ENCODE measurements at regions not wholly inside any gene's neighbourhood (a gene's known extent, or its start where the extent isn't known, plus 50 kb on each side); places are given as distances from the start of the nearest gene placed in this dataset.

GRCh38 chr9:17017931-17018491, 116.8 kb upstream of the CNTLN start:
- DNase-seq: no peak

GRCh38 chr9:17013891-17014290, 120.9 kb upstream of the CNTLN start:
- no peak for DNase-seq

DNA sequence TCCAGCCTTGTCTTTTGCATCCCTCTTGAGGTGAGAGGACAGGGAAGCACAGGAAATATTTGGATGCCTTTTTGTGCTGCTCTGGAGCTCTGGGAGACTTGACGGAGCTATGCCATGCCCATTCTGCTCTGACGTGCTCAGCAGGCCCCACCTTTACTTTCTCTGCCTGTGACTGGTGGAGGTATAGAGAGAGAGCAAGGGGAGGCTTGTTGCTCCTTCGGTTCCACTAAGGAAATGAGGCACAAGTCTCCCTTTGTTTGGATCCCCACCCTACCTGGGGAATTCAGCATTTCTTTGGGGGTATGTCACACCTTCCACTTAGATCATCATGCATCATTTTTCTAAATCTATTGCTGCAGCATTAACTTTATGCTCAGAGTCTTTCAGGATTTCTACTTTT, 121.8 kb upstream of the CNTLN start:
- no peak for DNase-seq

GRCh38 chr9:17011880-17012279, 123.0 kb upstream of the CNTLN start:
- no peak for DNase-seq

DNA sequence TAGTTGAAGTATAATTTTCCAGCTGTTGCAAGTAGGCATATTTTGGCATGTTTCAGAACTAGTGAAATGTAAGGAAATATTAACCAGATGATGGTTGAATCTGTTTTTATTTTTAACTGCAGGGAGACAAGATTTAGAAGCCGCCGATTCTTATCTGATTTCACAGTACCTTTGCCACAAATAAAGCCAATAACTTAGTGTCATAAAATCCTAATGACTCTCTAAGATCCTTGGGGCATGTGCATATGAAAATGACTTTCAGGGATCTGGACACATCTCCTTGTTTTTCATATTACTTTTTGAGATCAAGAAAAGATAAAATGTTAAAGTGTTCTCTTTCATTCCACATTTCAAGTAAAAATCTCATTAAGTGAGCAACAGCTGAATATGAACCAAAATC, 125.8 kb upstream of the CNTLN start:
- DNase-seq: no peak

- no peak for DNase-seq
Measured at GRCh38 chr9:17005056-17005823, 129.6 kb upstream of the CNTLN start.

- DNase-seq: no peak
Measured at GRCh38 chr9:17004500-17004899, 130.3 kb upstream of the CNTLN start.

DNA sequence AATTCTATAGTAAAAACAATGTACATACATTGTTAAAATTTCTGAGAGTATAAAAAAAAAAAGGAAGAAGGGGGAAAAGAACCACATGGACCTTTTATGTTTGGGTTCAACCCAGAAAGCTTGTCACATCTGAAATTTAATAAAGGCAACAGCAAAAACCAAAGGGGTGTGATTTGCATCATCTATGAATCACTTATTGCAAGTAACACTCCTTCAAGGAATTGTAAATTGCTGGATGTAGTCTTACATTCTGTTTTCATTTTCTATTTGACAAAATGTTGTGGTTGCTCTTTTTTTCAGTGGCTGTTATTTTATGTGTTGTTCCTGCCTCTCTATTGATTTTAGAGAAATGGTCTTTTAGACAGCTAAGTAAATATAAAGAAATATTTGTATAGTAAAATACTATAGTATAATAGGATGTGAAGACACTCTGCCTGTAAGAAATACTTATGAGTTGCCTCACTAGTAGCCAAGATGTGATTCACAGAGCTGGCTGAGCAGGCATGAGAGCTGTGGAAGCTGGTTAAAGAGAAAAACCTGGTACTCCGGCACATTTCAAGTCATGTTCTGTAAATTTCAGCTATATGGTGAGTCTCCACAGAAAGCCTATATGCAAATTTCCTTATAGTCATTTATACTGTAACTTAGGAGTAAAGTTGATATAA, 131.1 kb upstream of the CNTLN start:
- no peak for DNase-seq

DNA sequence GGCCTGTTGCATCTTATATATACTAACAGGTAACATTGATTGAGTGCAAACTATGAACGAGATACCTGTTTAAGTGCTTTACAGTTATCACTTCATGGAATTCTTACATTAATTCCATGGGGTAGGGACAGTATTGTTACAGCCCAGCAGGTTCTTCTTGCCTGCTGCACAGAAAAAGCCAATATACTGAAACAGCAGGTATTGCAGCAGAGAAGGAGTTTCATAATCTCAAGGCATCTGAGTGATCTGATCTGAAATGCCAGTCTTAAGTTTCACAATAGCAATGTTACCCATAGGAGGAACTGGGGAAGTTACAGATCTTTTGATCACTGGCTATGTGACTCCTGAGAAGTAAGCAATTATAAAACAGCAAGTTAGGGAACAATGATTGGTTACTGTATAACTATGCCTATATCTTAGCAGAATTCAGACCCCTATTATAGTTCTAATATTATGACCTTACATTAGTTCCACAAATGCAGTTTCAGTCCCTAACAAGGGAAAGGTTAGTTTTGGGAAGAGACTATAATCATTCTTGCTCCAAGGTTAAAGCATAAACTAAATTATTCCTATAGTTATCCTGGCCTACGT, 126.5 kb upstream of the BNC2 start:
- DNase-seq: no peak

GRCh38 chr9:16992138-16992537, 121.7 kb upstream of the BNC2 start:
- DNase-seq: no peak

DNA sequence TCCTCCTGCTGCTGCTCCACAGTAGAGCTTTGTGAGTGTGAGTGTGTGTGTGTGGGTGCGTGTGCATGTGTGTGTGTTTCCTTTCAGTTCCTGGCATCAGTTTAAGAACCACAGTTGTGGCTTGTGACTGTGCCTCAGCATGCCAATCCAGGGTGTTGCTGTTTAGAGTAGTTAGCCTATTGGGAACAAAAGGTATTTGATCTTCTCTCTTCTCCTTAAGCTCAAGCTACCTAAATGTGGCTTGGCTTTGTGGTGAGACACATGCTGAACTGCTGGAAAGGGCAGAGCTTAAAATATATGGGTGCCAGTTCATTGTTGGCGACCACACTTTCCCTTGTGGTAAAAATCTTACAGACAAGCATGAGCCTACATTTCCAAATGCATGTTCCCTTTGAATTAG, 116.6 kb upstream of the BNC2 start:
- no peak for DNase-seq

GRCh38 chr9:16986556-16986955, 116.1 kb upstream of the BNC2 start:
- no peak for DNase-seq

DNA sequence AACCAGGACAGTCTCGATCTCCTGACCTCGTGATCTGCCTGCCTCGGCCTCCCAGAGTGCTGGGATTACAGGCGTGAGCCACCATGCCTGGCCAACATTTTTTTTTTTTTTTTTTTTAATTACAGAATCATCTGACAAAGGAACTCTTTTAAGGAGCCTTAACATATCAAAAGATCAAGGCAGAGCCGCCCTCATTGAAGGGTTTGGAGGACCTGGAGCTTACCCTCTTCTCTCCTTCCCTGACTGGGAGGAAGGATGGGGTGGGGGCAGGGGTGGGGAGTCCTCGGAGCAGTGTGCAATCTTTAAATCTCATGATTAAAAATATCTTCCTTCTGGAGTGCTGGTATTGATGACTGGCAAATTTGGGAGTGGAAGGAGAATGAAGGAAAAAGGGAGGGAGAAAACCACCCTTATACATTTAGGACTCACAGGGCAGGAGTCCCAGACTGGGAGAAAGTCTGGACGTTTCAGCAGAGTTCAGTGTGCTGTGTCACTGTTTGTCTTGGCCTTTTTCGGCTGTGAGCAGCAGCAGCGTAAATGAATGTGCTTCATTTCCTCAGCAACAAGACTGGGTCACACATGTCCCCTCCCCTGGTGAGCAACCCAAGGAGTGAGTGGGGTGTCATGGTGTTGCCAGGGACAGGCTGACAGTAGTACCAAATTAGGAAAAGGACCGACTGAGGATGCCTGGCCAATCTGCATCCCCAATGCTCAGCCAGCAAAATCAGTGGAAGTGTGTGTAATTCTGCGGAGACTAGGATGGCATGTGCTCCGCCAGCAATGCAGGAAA, 115.3 kb upstream of the BNC2 start:
- no peak for DNase-seq

- DNase-seq: no peak
Measured at GRCh38 chr9:16982780-16983310, 112.4 kb upstream of the BNC2 start.

- no peak for DNase-seq
Measured at GRCh38 chr9:16976427-16976826, 106.0 kb upstream of the BNC2 start.

DNA sequence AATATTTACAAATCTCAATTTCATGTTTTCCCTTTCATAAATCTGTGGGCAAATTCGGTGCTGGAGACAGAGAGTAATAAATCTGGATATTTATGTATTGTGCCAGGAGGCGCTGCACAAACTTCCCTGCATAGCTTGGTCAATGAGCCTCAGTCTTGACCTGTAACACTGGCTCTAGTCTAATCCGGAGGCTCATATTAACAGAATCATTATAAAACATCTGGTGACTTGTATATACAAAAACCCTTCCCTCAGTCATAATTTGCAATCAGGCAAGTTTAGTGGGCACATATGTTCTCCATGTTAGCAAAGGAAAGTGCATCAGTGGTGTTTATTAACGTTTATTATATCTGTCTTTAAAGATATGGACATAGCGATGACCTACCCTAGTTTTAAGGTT, 104.0 kb upstream of the BNC2 start:
- DNase-seq: no peak

DNA sequence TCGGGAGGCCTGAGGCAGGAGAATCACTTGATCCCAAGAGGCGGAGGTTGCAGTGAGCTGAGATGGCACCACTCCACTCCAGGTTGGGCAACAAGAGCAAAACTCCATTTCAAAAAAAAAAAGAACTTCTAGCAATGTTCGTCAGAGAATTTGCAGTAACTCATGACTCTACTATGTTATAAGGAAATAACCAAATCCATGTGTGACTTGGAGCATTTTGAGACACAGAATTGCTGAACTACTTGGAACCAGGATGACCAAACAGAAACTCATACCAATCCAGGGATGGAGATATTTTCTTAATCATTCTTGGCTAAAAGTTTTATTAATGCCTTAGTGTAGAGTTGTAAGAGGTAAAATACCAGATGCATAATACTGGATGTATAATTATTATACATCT, 99.9 kb upstream of the BNC2 start:
- DNase-seq: no peak

DNA sequence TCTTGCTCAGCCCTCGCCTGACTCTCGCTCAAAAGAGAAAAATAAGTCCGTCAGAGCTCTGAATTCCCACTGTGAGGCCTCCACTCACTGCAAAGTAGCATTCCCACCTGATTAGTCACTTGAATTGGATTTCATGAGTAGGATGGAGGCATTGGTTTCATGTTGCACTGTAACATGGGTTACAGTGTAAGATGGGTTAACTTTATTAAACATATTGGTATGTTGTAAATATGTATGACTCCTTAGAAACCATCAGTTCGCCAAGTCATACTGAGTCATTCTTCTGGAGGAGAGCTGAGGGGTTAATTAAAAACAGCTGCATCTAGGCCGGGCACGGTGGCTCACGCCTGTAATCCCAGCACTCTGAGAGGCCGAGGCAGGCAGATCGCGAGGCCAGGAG, 93.8 kb upstream of the BNC2 start:
- no peak for DNase-seq

- no peak for DNase-seq
Measured at GRCh38 chr9:16960084-16960483, 89.6 kb upstream of the BNC2 start.

GRCh38 chr9:16959391-16959790, 88.9 kb upstream of the BNC2 start:
- DNase-seq: no peak

DNA sequence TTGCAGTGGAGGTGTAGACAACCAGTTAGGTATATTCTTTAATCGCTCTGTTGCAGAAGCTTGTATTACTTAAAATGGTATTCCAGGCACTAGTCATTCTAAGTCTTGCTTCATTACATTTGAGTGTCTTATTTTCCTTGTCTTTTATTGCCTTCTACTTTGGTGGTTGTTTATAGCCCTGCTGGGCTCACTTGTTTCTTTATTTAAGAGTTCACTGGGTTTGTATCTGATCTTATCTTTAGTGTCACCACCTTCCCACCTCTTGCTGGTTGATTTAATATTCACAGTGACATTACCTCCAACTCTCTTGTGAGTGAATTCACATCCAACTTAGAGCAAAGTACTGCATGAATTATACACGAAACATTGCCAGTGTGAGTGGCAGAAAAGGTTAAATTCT, 83.6 kb upstream of the BNC2 start:
- DNase-seq: no peak

DNA sequence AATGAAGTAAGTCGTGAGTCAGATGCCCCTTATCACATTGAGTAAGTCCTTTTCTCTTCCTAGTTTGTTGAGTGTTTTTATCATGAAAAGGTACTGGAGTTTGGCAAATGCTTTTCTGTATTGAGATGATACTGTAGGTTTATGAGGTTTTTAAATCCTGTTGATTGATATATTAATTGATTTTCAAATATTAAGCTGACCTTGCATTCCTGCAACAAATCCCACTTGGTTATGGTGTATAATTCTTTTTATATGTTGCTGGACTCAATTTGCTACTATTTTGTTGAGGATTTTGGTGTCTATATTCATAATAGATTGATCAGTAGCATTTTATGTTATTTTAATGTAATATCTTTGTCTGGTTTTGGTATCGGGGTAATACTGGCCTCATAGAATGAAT, 81.0 kb upstream of the BNC2 start:
- no peak for DNase-seq

DNA sequence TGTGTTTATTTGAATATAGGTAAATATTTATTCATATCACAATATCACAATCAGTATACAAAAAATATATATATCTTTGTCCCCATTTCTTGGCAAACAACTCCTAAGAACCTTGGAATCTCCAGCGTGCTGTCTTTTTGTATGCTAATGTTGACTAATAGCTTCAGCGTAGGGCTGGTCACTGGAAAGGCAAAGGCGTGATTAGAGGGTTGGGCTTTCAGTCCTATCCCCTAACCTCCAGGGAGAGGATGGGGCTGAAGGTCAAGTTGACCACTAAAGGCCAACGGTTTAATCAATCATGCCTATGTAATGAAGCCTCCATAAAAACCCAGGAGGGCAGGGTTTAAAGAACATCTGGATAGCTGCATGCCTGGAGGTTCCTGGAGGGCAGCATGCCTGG, 79.6 kb upstream of the BNC2 start:
- no peak for DNase-seq
